ENCODE measurements at regions not wholly inside any gene's neighbourhood (a gene's known extent, or its start where the extent isn't known, plus 50 kb on each side); places are given as distances from the start of the nearest gene placed in this dataset.

DNA sequence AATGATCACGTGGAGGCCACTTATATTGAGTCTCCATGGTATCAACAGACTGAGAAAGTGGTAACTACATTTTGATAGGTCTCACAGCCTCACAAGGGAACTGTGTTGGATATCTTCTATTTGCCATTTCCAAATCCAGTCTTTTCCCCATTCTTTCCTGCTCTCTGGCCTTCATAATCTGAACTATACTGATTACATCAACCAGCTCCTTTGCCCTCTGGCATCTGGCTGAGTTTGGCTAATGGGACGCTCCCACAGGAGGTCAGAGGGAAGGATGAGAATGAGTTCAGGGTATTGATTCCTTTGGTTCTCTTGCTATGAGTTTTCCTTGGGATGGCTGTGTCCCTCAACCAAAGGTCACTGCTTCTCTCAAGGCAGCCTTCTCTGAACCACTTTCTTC, 152.6 kb downstream of the RTL9 start:
- TF ChIP-seq, protein P1, sequence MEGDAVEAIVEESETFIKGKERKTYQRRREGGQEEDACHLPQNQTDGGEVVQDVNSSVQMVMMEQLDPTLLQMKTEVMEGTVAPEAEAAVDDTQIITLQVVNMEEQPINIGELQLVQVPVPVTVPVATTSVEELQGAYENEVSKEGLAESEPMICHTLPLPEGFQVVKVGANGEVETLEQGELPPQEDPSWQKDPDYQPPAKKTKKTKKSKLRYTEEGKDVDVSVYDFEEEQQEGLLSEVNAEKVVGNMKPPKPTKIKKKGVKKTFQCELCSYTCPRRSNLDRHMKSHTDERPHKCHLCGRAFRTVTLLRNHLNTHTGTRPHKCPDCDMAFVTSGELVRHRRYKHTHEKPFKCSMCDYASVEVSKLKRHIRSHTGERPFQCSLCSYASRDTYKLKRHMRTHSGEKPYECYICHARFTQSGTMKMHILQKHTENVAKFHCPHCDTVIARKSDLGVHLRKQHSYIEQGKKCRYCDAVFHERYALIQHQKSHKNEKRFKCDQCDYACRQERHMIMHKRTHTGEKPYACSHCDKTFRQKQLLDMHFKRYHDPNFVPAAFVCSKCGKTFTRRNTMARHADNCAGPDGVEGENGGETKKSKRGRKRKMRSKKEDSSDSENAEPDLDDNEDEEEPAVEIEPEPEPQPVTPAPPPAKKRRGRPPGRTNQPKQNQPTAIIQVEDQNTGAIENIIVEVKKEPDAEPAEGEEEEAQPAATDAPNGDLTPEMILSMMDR (IDR thresholded peaks at IDR 0.05; ENCODE audit: insufficient read depth, low read length): no peak
- TF ChIP-seq, protein P2, sequence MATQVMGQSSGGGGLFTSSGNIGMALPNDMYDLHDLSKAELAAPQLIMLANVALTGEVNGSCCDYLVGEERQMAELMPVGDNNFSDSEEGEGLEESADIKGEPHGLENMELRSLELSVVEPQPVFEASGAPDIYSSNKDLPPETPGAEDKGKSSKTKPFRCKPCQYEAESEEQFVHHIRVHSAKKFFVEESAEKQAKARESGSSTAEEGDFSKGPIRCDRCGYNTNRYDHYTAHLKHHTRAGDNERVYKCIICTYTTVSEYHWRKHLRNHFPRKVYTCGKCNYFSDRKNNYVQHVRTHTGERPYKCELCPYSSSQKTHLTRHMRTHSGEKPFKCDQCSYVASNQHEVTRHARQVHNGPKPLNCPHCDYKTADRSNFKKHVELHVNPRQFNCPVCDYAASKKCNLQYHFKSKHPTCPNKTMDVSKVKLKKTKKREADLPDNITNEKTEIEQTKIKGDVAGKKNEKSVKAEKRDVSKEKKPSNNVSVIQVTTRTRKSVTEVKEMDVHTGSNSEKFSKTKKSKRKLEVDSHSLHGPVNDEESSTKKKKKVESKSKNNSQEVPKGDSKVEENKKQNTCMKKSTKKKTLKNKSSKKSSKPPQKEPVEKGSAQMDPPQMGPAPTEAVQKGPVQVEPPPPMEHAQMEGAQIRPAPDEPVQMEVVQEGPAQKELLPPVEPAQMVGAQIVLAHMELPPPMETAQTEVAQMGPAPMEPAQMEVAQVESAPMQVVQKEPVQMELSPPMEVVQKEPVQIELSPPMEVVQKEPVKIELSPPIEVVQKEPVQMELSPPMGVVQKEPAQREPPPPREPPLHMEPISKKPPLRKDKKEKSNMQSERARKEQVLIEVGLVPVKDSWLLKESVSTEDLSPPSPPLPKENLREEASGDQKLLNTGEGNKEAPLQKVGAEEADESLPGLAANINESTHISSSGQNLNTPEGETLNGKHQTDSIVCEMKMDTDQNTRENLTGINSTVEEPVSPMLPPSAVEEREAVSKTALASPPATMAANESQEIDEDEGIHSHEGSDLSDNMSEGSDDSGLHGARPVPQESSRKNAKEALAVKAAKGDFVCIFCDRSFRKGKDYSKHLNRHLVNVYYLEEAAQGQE (IDR thresholded peaks at IDR 0.05; ENCODE audit: insufficient replicate concordance, low read depth): no peak
- TF ChIP-seq GABPA (IDR thresholded peaks at IDR 0.05; ENCODE audit: low read depth): no peak
- TF ChIP-seq POLR2AphosphoS5 (IDR thresholded peaks at IDR 0.05; ENCODE audit: low read depth): no peak
- no peak for TF ChIP-seq SPI1 (IDR thresholded peaks at IDR 0.05; ENCODE audit: borderline replicate concordance, low read depth)
